Heart right ventricle (tissue), 16 donors: ENCODE measurements at regions not wholly inside any gene's neighbourhood (a gene's known extent, or its start where the extent isn't known, plus 50 kb on each side); places are given as distances from the start of the nearest gene placed in this dataset.
"Not testable (repeated sequence)": the region's sequence is repeated elsewhere in the genome, so short reads cannot be mapped to it uniquely, and the experiment has no call there.

ENCODE experiments used
- ATAC-seq, 8 donors: fragments of 200-7000 bp; cut with Tn5 transposase; one replicate each; pipeline ENCODE4 v1.9.1; 2020; ENCODE audit warnings: mild to moderate bottlenecking in 8 of 8, moderate library complexity in 8 of 8, moderate number of reproducible peaks in 1 of 8
- DNase-seq, 2 donors: peaks; one replicate each; pipeline ENCODE4 v3.0.0-alpha.2; 2020
- H3K27ac ChIP-seq, 10 donors: fragments of 200-600 bp; sonication (generic) in 2 of 10; one replicate each; pipeline versions ENCODE4 v1.5.0 to v1.8.0; 2020 to 2022; ENCODE audit warnings: mild to moderate bottlenecking in 3 of 10
- H3K27me3 ChIP-seq, 7 donors: fragments of 200-600 bp; one replicate each; pipeline ENCODE4 v1.8.0; 2021 to 2022; ENCODE audit warnings: mild to moderate bottlenecking in 2 of 7
- H3K36me3 ChIP-seq, 9 donors: fragments of 200-600 bp; sonication (generic) in 1 of 9; one replicate each; pipeline versions ENCODE4 v1.5.0 to v1.8.0; 2020 to 2022; ENCODE audit warnings: mild to moderate bottlenecking in 2 of 9
- H3K4me1 ChIP-seq, 9 donors: fragments of 200-600 bp; sonication (generic) in 1 of 9; one replicate each; pipeline versions ENCODE4 v1.5.0 to v1.8.0; 2020 to 2022; ENCODE audit warnings: mild to moderate bottlenecking in 4 of 9
- H3K4me3 ChIP-seq, 10 donors: fragments of 200-600 bp; sonication (generic) in 2 of 10; one replicate each; pipeline versions ENCODE4 v1.5.0 to v1.8.0; 2020 to 2022; ENCODE audit warnings: mild to moderate bottlenecking in 7 of 10, moderate library complexity in 2 of 10
- H3K9me3 ChIP-seq, 11 donors: fragments of 200-600 bp in 10 of 11; sonication (generic) in 2 of 11; one replicate each; pipeline versions ENCODE4 v1.5.0 to v1.8.0; 2013 to 2022; ENCODE audit warnings: mild to moderate bottlenecking in 2 of 11, control low read depth in 1 of 11, moderate library complexity in 1 of 11
- CTCF ChIP-seq, 9 donors: fragments of 200-600 bp; sonication (generic) in 2 of 9; IDR thresholded peaks; one replicate each; pipeline versions ENCODE4 v1.5.0 to v1.8.0; 2021 to 2022; ENCODE audit warnings: antibody characterized with exemption in 9 of 9, mild to moderate bottlenecking in 5 of 9, moderate library complexity in 1 of 9
- WGBS, 2 donors: extraction: QIAGEN DNeasy Blood & Tissue Kit; methylation state at CpG; one replicate each; pipeline ENCODE4 v1.1.7; 2013; ENCODE audit warnings: inconsistent platforms in 1 of 2; 5-methylcytosine and 5-hydroxymethylcytosine counted together
- intact Hi-C, 10 donors: fragments of 100-400 bp; cut with DNase I; formaldehyde crosslinking; loops; one replicate each; pipeline versions ENCODE4 v1.11.1 to v1.14.2; 2022
- donor health status: Arrhythmogenic right ventricular cardiomyopathy.
- donor health status: ischemic (EF 13 %, LVEDD 7.1; RV severe dilation, severe dysfunction).
- donor health status: healthy with polysubstance abuse.
- donor health status: DM: no; HTN: yes; CAD: no.
- donor health status: DM: no; HTN: no; CAD: no.
- donor health status: ischemic (EF 25% LVEDD 6.9; RV normal size, moderate dysfunction).
- donor health status: ischemic (EF 25% LVEDD 5.7; RV mildly dilated, moderate dysfunction).
- donor health status: healthy.
- donor health status: DM: yes; HTN: yes; CAD: no.
- donor health status: Ischemic cardiomyopathy.
- donor health status: ischemic (EF 35%, LVEDD 5.7; RV mildly dilated, moderate dysfunction).
- donor health status: nonischemic (EF 11% LVEDD 7.7; RV severe dilation, severe dysfunction).
- donor health status: DM: yes; HTN: yes; CAD: no.
- donor health status: PGD.
- donor health status: ischemic (EF 29% LVEDD 5.4; RV normal size, mild dysfunction).
- donor health status: nonischemic (EF 23%, LVEDD 6.1; RV moderate dilation, normal function).

- WGBS, 2 donors, result 77 to 78% methylated on average over 19 of the region's 19 CpGs
- H3K4me3 ChIP-seq, result no peak overlapping the region
- peaks cover 0 to 18% (median 0%) of the 10 kb centered on the region in 7 donors for H3K27me3 ChIP-seq
- TF ChIP-seq CTCF (IDR thresholded peaks at IDR 0.05), result peak in 1 of 9 donors; percentile 21
- H3K36me3 ChIP-seq, result no peaks in the 10 kb centered on the region
- intact Hi-C loops, result loop anchor here in 2 of 10 donors (5.0 kb wide), 2 partner anchors 40 to 165 kb away; no protein-coding TSS in a partner anchor
- DNase-seq (no peak), ATAC-seq (peak in 2 of 8 donors; percentile 16 to 50)
- H3K9me3 ChIP-seq, result no peaks in the 10 kb centered on the region
- H3K4me1 ChIP-seq, result peaks cover 0 to 26% (median 6%) of the 10 kb centered on the region in 9 donors
- no peak overlapping the region for H3K27ac ChIP-seq
Observed at GRCh38 chr2:120511947-120512710, 166.2 kb downstream of the INHBB start.

- intact Hi-C loops, result loop anchor here in 2 of 10 donors (5.0 kb wide), 2 partner anchors 38 to 163 kb away; no protein-coding TSS in a partner anchor
- WGBS, 2 donors, result 91 to 93% methylated on average over 10 of the region's 10 CpGs
- Histone ChIP-seq H3K36me3 (no peaks in the 10 kb centered on the region), H3K4me1 (peaks cover 0 to 18% (median 2%) of the 10 kb centered on the region in 9 donors), H3K27me3 (peaks cover 0 to 18% (median 0%) of the 10 kb centered on the region in 7 donors), H3K9me3 (no peaks in the 10 kb centered on the region), H3K27ac (no peak overlapping the region), H3K4me3 (no peak overlapping the region)
- TF ChIP-seq CTCF (IDR thresholded peaks at IDR 0.05), result no peak
- ATAC-seq (no peak), DNase-seq (no peak)
Observed at GRCh38 chr2:120513776-120514357, 167.9 kb downstream of the INHBB start.

- intact Hi-C loops, result loop anchor here in 2 of 10 donors (5.0 kb wide), 2 partner anchors 38 to 163 kb away; no protein-coding TSS in a partner anchor
- H3K27ac ChIP-seq, result no peak overlapping the region
- DNase-seq (no peak), ATAC-seq (no peak)
- H3K4me3 ChIP-seq, result no peak overlapping the region
- H3K4me1 ChIP-seq, result peaks cover 0 to 14% (median 0%) of the 10 kb centered on the region in 9 donors
- peaks cover 0 to 18% (median 0%) of the 10 kb centered on the region in 7 donors for H3K27me3 ChIP-seq
- no peak for TF ChIP-seq CTCF (IDR thresholded peaks at IDR 0.05)
- H3K9me3 ChIP-seq, result no peaks in the 10 kb centered on the region
- H3K36me3 ChIP-seq, result no peaks in the 10 kb centered on the region
- WGBS, 2 donors, result 83 to 86% methylated on average over 8 of the region's 8 CpGs
Observed at GRCh38 chr2:120514521-120514920, 168.6 kb downstream of the INHBB start.

GRCh38 chr2:120515066-120515758 is 169.3 kb downstream of the INHBB start:
- not testable (repeated sequence) for ATAC-seq, H3K36me3 ChIP-seq
- 95 to 96% methylated on average over 1 of the region's 1 CpG for WGBS, 2 donors

More at GRCh38 chr2:120515066-120515758, 169.3 kb downstream of the INHBB start:
- H3K4me3 ChIP-seq, H3K27ac ChIP-seq, H3K9me3 ChIP-seq, DNase-seq: not testable (repeated sequence)
- H3K27me3 ChIP-seq, result peaks cover 0 to 19% (median 0%) of the 10 kb centered on the region in 7 donors
- peaks cover 0 to 14% (median 0%) of the 10 kb centered on the region in 9 donors for H3K4me1 ChIP-seq
- intact Hi-C loops, result loop anchor here in 1 of 10 donors (5.0 kb wide), 1 partner anchor 37 kb away; no protein-coding TSS in a partner anchor
